OCI-LY7 (cell line): ENCODE measurements at regions not wholly inside any gene's neighbourhood (a gene's known extent, or its start where the extent isn't known, plus 50 kb on each side); places are given as distances from the start of the nearest gene placed in this dataset.

Source experiments
- BruUV-seq: library from RNA; stranded (reverse); fragments of 400-500 nt; replicated peaks from 2 replicates; lab custom pipeline; 2021; lab: Mats Ljungman, UMichigan
- CTCF ChIA-PET: fragments of 300-600 bp; sonication (Branson Sonifier 250); formaldehyde crosslinking; loops from one replicate; lab custom pipeline; 2022; ENCODE audit warnings: antibody characterized with exemption; ENCODE audit not compliant: unreplicated experiment; lab: Charles Lee
- POLR2A ChIA-PET: fragments of 300-600 bp; sonication (Branson Sonifier 250); formaldehyde crosslinking; loops from one replicate; lab custom pipeline; 2022; ENCODE audit warnings: antibody characterized with exemption; lab: Charles Lee
- DNase-seq: peaks from one replicate; pipeline ENCODE4 v3.0.0-alpha.2; 2015; ENCODE audit warnings: low spot score
- H2AFZ ChIP-seq: fragments of 200-600 bp; sonication (generic), shearing (Covaris generic); 2 replicates; pipeline ENCODE4 v1.6.1; 2014; ENCODE audit warnings: mild to moderate bottlenecking, antibody characterized with exemption, low read length, moderate library complexity
- H3K27ac ChIP-seq: fragments of 200-600 bp; sonication (generic); 2 replicates; pipeline ENCODE4 v1.5.1; 2014; ENCODE audit warnings: mixed run types, low read depth, mild to moderate bottlenecking, moderate library complexity, low read length, inconsistent platforms; ENCODE audit not compliant: poor library complexity, severe bottlenecking
- H3K36me3 ChIP-seq: fragments of 200-600 bp; sonication (generic); 2 replicates; pipeline ENCODE4 v1.6.1; 2014; ENCODE audit warnings: mild to moderate bottlenecking, antibody characterized with exemption, low read length, moderate library complexity, mixed read lengths; ENCODE audit not compliant: insufficient read depth
- H3K4me1 ChIP-seq: fragments of 200-600 bp; sonication (generic); 2 replicates; pipeline ENCODE4 v1.5.1; 2014; ENCODE audit warnings: mild to moderate bottlenecking, low read length; ENCODE audit not compliant: insufficient read depth, poor library complexity, severe bottlenecking
- H3K4me2 ChIP-seq: fragments of 200-600 bp; sonication (generic); 2 replicates; pipeline ENCODE4 v1.6.1; 2014; ENCODE audit warnings: mild to moderate bottlenecking, low read length
- H3K4me3 ChIP-seq: fragments of 200-600 bp; sonication (generic); 2 replicates; pipeline ENCODE4 v1.5.1; 2014; ENCODE audit warnings: mild to moderate bottlenecking, low read depth, low read length; ENCODE audit not compliant: poor library complexity, severe bottlenecking
- H3K79me2 ChIP-seq: fragments of 200-600 bp; sonication (generic); 2 replicates; pipeline ENCODE4 v1.6.1; 2016; ENCODE audit warnings: low read depth, mild to moderate bottlenecking, low read length, moderate library complexity, mixed read lengths; ENCODE audit not compliant: insufficient read depth
- H3K9me2 ChIP-seq: fragments of 200-600 bp; sonication (generic); 2 replicates; pipeline ENCODE4 v1.6.1; 2016; ENCODE audit warnings: mild to moderate bottlenecking, low read length, mixed read lengths; ENCODE audit not compliant: insufficient read depth
- H3K9me3 ChIP-seq: fragments of 200-600 bp; sonication (generic); 2 replicates; pipeline ENCODE4 v1.6.1; 2014; ENCODE audit warnings: mild to moderate bottlenecking, mixed run types, low read length, mixed read lengths
- H4K20me1 ChIP-seq: fragments of 200-600 bp; sonication (generic); 2 replicates; pipeline ENCODE4 v1.6.1; 2014; ENCODE audit warnings: mild to moderate bottlenecking, antibody characterized with exemption, low read length, moderate library complexity, mixed read lengths; ENCODE audit not compliant: insufficient read depth
- EZH2phosphoT487 ChIP-seq: fragments of 200-600 bp; sonication (generic); IDR thresholded peaks from 2 replicates; pipeline ENCODE4 v1.6.1; 2018; ENCODE audit warnings: low read depth, borderline replicate concordance, mild to moderate bottlenecking, mixed run types, antibody characterized with exemption, low read length, moderate library complexity, mixed read lengths
- intact Hi-C: fragments of 100-400 bp; cut with micrococcal nuclease; formaldehyde crosslinking; loops from one replicate; pipeline ENCODE4 v1.10.0; 2022; ENCODE audit not compliant: unreplicated experiment
- TF ChIP-seq, protein P1 (sequence below): fragments of 200-600 bp; sonication (generic); conservative IDR thresholded peaks from 2 replicates; pipeline ENCODE4 v1.5.1; 2014; ENCODE audit warnings: mild to moderate bottlenecking, antibody characterized with exemption, low read length, moderate library complexity, mixed read lengths

DNA sequence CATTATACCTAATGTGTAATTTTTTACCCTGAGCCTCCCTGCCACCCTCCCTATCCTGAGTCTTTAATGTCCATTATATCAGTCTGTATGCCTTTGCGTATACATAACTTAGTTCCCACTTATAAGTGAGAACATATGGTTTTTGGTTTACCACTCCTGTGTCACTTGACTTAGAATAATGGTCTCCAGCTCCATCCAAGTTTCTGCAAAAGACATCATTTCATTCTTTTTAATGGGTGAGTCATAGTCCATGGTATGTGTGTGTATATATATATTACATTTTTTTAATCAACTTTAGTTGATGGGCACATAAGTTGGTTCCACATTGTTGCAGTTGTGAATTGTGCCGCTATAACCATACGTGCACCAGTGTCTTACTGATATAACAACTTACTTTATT is 477.1 kb upstream of the NEGR1 start:
- Histone ChIP-seq H2AFZ (no peak overlapping the region), H3K9me3 (no peaks in the 10 kb centered on the region), H3K4me3 (no peak overlapping the region), H3K79me2 (no peaks in the 10 kb centered on the region), H4K20me1 (no peaks in the 10 kb centered on the region), H3K9me2 (no peaks in the 10 kb centered on the region), H3K27ac (no peak overlapping the region), H3K36me3 (no peaks in the 10 kb centered on the region), H3K4me1 (no peaks in the 10 kb centered on the region), H3K4me2 (no peak overlapping the region)
- ChIA-PET CTCF (no interaction called here), POLR2A (no interaction called here)
- no TSS peak for BruUV-seq
- TF ChIP-seq EZH2phosphoT487 = no peak
- TF ChIP-seq, protein P1, sequence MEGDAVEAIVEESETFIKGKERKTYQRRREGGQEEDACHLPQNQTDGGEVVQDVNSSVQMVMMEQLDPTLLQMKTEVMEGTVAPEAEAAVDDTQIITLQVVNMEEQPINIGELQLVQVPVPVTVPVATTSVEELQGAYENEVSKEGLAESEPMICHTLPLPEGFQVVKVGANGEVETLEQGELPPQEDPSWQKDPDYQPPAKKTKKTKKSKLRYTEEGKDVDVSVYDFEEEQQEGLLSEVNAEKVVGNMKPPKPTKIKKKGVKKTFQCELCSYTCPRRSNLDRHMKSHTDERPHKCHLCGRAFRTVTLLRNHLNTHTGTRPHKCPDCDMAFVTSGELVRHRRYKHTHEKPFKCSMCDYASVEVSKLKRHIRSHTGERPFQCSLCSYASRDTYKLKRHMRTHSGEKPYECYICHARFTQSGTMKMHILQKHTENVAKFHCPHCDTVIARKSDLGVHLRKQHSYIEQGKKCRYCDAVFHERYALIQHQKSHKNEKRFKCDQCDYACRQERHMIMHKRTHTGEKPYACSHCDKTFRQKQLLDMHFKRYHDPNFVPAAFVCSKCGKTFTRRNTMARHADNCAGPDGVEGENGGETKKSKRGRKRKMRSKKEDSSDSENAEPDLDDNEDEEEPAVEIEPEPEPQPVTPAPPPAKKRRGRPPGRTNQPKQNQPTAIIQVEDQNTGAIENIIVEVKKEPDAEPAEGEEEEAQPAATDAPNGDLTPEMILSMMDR = no peak
- DNase-seq = no peak
- intact Hi-C loops = no loop called here

DNA sequence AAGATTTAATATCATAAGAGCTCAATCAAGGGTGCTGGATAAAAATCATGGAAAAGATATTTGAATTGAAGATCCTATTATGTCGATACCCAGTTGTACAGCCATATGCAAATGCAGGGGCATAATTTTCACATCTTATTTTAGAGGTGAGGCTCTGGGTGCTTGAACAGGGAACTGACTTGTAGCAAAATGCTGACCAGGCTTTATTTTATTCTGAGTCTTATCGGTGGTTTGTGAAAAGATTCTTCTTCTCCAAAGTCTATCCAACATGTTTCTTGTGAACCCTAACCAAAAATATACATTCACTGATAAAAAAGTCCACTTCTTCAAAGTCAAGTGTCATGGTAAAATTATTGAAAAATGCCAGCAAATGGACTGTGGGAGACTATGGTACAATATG is 475.5 kb upstream of the NEGR1 start:
- Histone ChIP-seq H3K79me2 (no peaks in the 10 kb centered on the region), H3K27ac (no peak overlapping the region), H3K9me2 (no peaks in the 10 kb centered on the region), H4K20me1 (no peaks in the 10 kb centered on the region), H3K9me3 (no peaks in the 10 kb centered on the region), H3K4me3 (no peak overlapping the region), H3K4me2 (no peak overlapping the region), H3K4me1 (no peaks in the 10 kb centered on the region), H2AFZ (no peak overlapping the region), H3K36me3 (no peaks in the 10 kb centered on the region)
- DNase-seq = no peak
- CTCF ChIA-PET = no interaction called here
- intact Hi-C loops = no loop called here
- no TSS peak for BruUV-seq
- TF ChIP-seq EZH2phosphoT487 = no peak
- TF ChIP-seq, protein P1 = no peak
- POLR2A ChIA-PET = interaction anchor here (0.6 kb wide), 1 partner anchor 1563 kb away, joined by 3 read pairs; no protein-coding TSS in a partner anchor

DNA sequence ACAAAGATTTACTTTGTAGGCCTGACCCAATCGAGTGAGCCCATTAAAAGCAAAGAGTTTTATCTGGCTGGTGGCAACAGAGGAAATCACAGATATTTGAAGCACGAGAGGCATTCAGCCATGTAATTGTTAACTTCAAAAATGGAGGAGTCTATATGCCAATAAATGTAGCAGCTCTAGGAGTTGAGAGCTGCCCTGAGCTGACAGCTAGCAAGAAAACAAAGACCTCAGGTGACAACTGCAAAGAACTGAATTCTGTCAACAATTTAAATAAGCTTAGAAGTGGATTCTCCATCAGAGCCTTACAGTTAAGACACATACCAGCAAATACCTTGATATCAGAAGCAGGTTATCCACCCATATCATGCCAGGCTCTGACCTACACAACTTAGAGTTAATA is 463.1 kb upstream of the NEGR1 start:
- intact Hi-C loops = no loop called here
- no TSS peak for BruUV-seq
- no peak overlapping the region for H3K4me2 ChIP-seq

More for the DNA sequence above, 463.1 kb upstream of the NEGR1 start:
- Histone ChIP-seq H4K20me1 (no peaks in the 10 kb centered on the region), H3K4me3 (no peak overlapping the region), H3K4me1 (no peaks in the 10 kb centered on the region), H3K36me3 (no peaks in the 10 kb centered on the region), H3K27ac (no peak overlapping the region), H3K9me2 (no peaks in the 10 kb centered on the region), H3K79me2 (no peaks in the 10 kb centered on the region), H2AFZ (no peak overlapping the region), H3K9me3 (no peaks in the 10 kb centered on the region)
- no peak for TF ChIP-seq EZH2phosphoT487
- TF ChIP-seq, protein P1 = no peak
- DNase-seq = no peak
- POLR2A ChIA-PET = interaction anchor here (0.6 kb wide), 1 partner anchor 29 kb away, joined by 3 read pairs; no protein-coding TSS in a partner anchor
- CTCF ChIA-PET = no interaction called here
